Activated CD8-positive, alpha-beta memory T cell treated with anti-CD3 and anti-CD28 coated beads for 24 hours (primary cell): ENCODE measurements at regions not wholly inside any gene's neighbourhood (a gene's known extent, or its start where the extent isn't known, plus 50 kb on each side); places are given as distances from the start of the nearest gene placed in this dataset.

ENCODE experiments used
- DNase-seq: peaks from one replicate; pipeline ENCODE4 v3.0.0-alpha.2; 2020

- no peak for DNase-seq
These were observed 255.1 kb downstream of the C4orf33 start for GRCh38 chr4:129350834-129351721.

- DNase-seq, result no peak
These were observed 256.5 kb downstream of the C4orf33 start for GRCh38 chr4:129352480-129352879.

GRCh38 chr4:129353490-129353889, 257.5 kb downstream of the C4orf33 start:
- no peak for DNase-seq

GRCh38 chr4:129355031-129355430, 259.1 kb downstream of the C4orf33 start:
- DNase-seq, result no peak

- no peak for DNase-seq
These were observed 259.6 kb downstream of the C4orf33 start for GRCh38 chr4:129355516-129355915.

- no peak for DNase-seq
These were observed 262.6 kb downstream of the C4orf33 start for GRCh38 chr4:129358571-129358970.

GRCh38 chr4:129359461-129359860, 263.5 kb downstream of the C4orf33 start:
- no peak for DNase-seq

- no peak for DNase-seq
These were observed 266.8 kb downstream of the C4orf33 start for GRCh38 chr4:129362691-129363274.

GRCh38 chr4:129364747-129365452, 268.9 kb downstream of the C4orf33 start:
- no peak for DNase-seq

- DNase-seq, result no peak
These were observed 273.5 kb downstream of the C4orf33 start for GRCh38 chr4:129369361-129370010.

- no peak for DNase-seq
These were observed 275.1 kb downstream of the C4orf33 start for GRCh38 chr4:129371065-129371464.

GRCh38 chr4:129371926-129372325, 276.0 kb downstream of the C4orf33 start:
- DNase-seq, result no peak

- no peak for DNase-seq
These were observed 281.3 kb downstream of the C4orf33 start for GRCh38 chr4:129377131-129377845.

GRCh38 chr4:129378364-129378763, 282.4 kb downstream of the C4orf33 start:
- DNase-seq, result no peak

GRCh38 chr4:129379429-129379828, 283.5 kb downstream of the C4orf33 start:
- no peak for DNase-seq

GRCh38 chr4:129384974-129385373, 289.0 kb downstream of the C4orf33 start:
- no peak for DNase-seq

GRCh38 chr4:129387666-129388065, 291.7 kb downstream of the C4orf33 start:
- DNase-seq, result no peak

- DNase-seq, result no peak
These were observed 298.0 kb downstream of the C4orf33 start for GRCh38 chr4:129393976-129394375.

- DNase-seq, result no peak
These were observed 298.7 kb downstream of the C4orf33 start for GRCh38 chr4:129394635-129395034.

GRCh38 chr4:129403848-129404247, 307.9 kb downstream of the C4orf33 start:
- no peak for DNase-seq

- no peak for DNase-seq
These were observed 314.2 kb downstream of the C4orf33 start for GRCh38 chr4:129410115-129410514.

GRCh38 chr4:129415004-129415403, 319.1 kb downstream of the C4orf33 start:
- DNase-seq, result no peak

- no peak for DNase-seq
These were observed 324.7 kb downstream of the C4orf33 start for GRCh38 chr4:129420637-129421036.
